Aorta (tissue), 5 donors: ENCODE measurements at regions not wholly inside any gene's neighbourhood (a gene's known extent, or its start where the extent isn't known, plus 50 kb on each side); places are given as distances from the start of the nearest gene placed in this dataset.

Source experiments
- ATAC-seq: fragments of 200-7000 bp; cut with Tn5 transposase; one replicate; pipeline ENCODE4 v1.9.1; 2022; ENCODE audit warnings: moderate library complexity; ENCODE audit not compliant: low FRiP score
- DNase-seq, 2 donors: peaks; one replicate each; pipeline ENCODE4 v3.0.0-alpha.2; 2020
- H3K27ac ChIP-seq, 2 donors: one replicate each; pipeline ENCODE4 v1.5.1; 2013; ENCODE audit warnings: low read length in 2 of 2, mild to moderate bottlenecking in 2 of 2, moderate library complexity in 2 of 2, control low read depth in 1 of 2, inconsistent platforms in 1 of 2, low read depth in 1 of 2
- H3K27me3 ChIP-seq, 2 donors: one replicate each; pipeline ENCODE4 v1.6.1; 2013; ENCODE audit warnings: control low read depth in 1 of 2, low read length in 1 of 2, mild to moderate bottlenecking in 1 of 2, moderate library complexity in 1 of 2; ENCODE audit not compliant: insufficient read depth in 2 of 2, control insufficient read depth in 1 of 2
- H3K36me3 ChIP-seq, 2 donors: one replicate each; pipeline ENCODE4 v1.6.1; 2013; ENCODE audit warnings: control low read depth in 1 of 2, low read length in 1 of 2, mild to moderate bottlenecking in 1 of 2; ENCODE audit not compliant: insufficient read depth in 2 of 2, control insufficient read depth in 1 of 2
- H3K4me1 ChIP-seq, 2 donors: one replicate each; pipeline ENCODE4 v1.6.1; 2013; ENCODE audit warnings: low read length in 2 of 2, control low read depth in 1 of 2, mild to moderate bottlenecking in 1 of 2, moderate library complexity in 1 of 2; ENCODE audit not compliant: insufficient read depth in 2 of 2, control insufficient read depth in 1 of 2
- H3K4me3 ChIP-seq, 2 donors: one replicate each; pipeline ENCODE4 v1.5.1; 2013; ENCODE audit warnings: low read length in 2 of 2, control low read depth in 1 of 2, mild to moderate bottlenecking in 1 of 2
- H3K9me3 ChIP-seq: one replicate; pipeline ENCODE4 v1.6.1; 2013; ENCODE audit warnings: mild to moderate bottlenecking, low read length; ENCODE audit not compliant: control insufficient read depth
- WGBS, 2 donors: extraction: QIAGEN DNeasy Blood & Tissue Kit; methylation state at CpG; one replicate each; pipeline ENCODE4 v1.1.7; 2013; 5-methylcytosine and 5-hydroxymethylcytosine counted together
- intact Hi-C, 2 donors: fragments of 100-400 bp; cut with DNase I; formaldehyde crosslinking; loops; one replicate each; pipeline versions ENCODE4 v1.14.2 to v1.15.0; 2022
- donor health status: healthy with polysubstance abuse.
- donor health status: Bipolar disorder and iron deficiency.
- donor health status: DM: no; HTN: no; CAD: no.
- donor health status: DM: no; HTN: no; CAD: no.
- donor health status: DM: yes; HTN: yes; CAD: no.

- DNase-seq (no peak), ATAC-seq (no peak)
- no peaks in the 10 kb centered on the region for H3K27me3 ChIP-seq
- H3K9me3 ChIP-seq = no peaks in the 10 kb centered on the region
- 73 to 81% methylated on average over 3 of the region's 3 CpGs for WGBS, 2 donors
- no peak overlapping the region for H3K4me3 ChIP-seq
- intact Hi-C loops = loop anchor here (5.0 to 10.0 kb wide), 3 partner anchors 112 to 890 kb away; no protein-coding TSS in a partner anchor
- H3K36me3 ChIP-seq = no peaks in the 10 kb centered on the region
- no peak overlapping the region for H3K27ac ChIP-seq
- no peaks in the 10 kb centered on the region for H3K4me1 ChIP-seq
Measured at GRCh38 chr15:38702178-38702912, 137.7 kb upstream of the RASGRP1 start.

- H3K27ac ChIP-seq = no peak overlapping the region
- DNase-seq (no peak), ATAC-seq (no peak)
- H3K4me3 ChIP-seq = no peak overlapping the region
- intact Hi-C loops = loop anchor here in 1 of 2 donors (10.0 kb wide), 1 partner anchor 109 kb away; no protein-coding TSS in a partner anchor
- no peaks in the 10 kb centered on the region for H3K9me3 ChIP-seq
- no peaks in the 10 kb centered on the region for H3K4me1 ChIP-seq
- no peaks in the 10 kb centered on the region for H3K27me3 ChIP-seq
- WGBS, 2 donors = 34 to 36% methylated on average over 11 of the region's 11 CpGs
- no peaks in the 10 kb centered on the region for H3K36me3 ChIP-seq
Measured at GRCh38 chr15:38705436-38706219, 141.0 kb upstream of the RASGRP1 start.

GRCh38 chr15:38706956-38707355, 142.3 kb upstream of the RASGRP1 start:
- Histone ChIP-seq H3K4me1 (no peaks in the 10 kb centered on the region), H3K9me3 (no peaks in the 10 kb centered on the region), H3K27me3 (no peaks in the 10 kb centered on the region), H3K36me3 (no peaks in the 10 kb centered on the region), H3K27ac (no peak overlapping the region), H3K4me3 (no peak overlapping the region)
- ATAC-seq (no peak), DNase-seq (no peak)
- intact Hi-C loops = loop anchor here in 1 of 2 donors (10.0 kb wide), 1 partner anchor 108 kb away; no protein-coding TSS in a partner anchor
- WGBS, 2 donors = 65 to 67% methylated on average over 5 of the region's 5 CpGs

- WGBS, 2 donors = 51 to 55% methylated on average over 8 of the region's 8 CpGs
- DNase-seq (no peak), ATAC-seq (peak; percentile 54)
- H3K27me3 ChIP-seq = no peaks in the 10 kb centered on the region
- H3K36me3 ChIP-seq = no peaks in the 10 kb centered on the region
- no peaks in the 10 kb centered on the region for H3K9me3 ChIP-seq
- intact Hi-C loops = loop anchor here in 1 of 2 donors (10.0 kb wide), 1 partner anchor 107 kb away; no protein-coding TSS in a partner anchor
- H3K27ac ChIP-seq = no peak overlapping the region
- no peaks in the 10 kb centered on the region for H3K4me1 ChIP-seq
- no peak overlapping the region for H3K4me3 ChIP-seq
Measured at GRCh38 chr15:38707802-38708671, 143.4 kb upstream of the RASGRP1 start.

- Histone ChIP-seq H3K4me3 (no peak overlapping the region), H3K27ac (no peak overlapping the region), H3K36me3 (no peaks in the 10 kb centered on the region), H3K4me1 (no peaks in the 10 kb centered on the region), H3K27me3 (no peaks in the 10 kb centered on the region), H3K9me3 (no peaks in the 10 kb centered on the region)
- DNase-seq (no peak), ATAC-seq (no peak)
- intact Hi-C loops = loop anchor here in 1 of 2 donors (10.0 kb wide), 1 partner anchor 106 kb away; no protein-coding TSS in a partner anchor
- WGBS, 2 donors = 86% methylated on average over 4 of the region's 4 CpGs
Measured at GRCh38 chr15:38708672-38709180, 144.1 kb upstream of the RASGRP1 start.

GRCh38 chr15:38709196-38709595, 144.6 kb upstream of the RASGRP1 start:
- DNase-seq = no peak
- intact Hi-C loops = loop anchor here in 1 of 2 donors (10.0 kb wide), 1 partner anchor 106 kb away; no protein-coding TSS in a partner anchor
- Histone ChIP-seq H3K27me3 (no peaks in the 10 kb centered on the region), H3K27ac (no peak overlapping the region), H3K4me1 (no peaks in the 10 kb centered on the region), H3K36me3 (no peaks in the 10 kb centered on the region), H3K9me3 (no peaks in the 10 kb centered on the region), H3K4me3 (no peak overlapping the region)
- 92 to 98% methylated on average over 2 of the region's 2 CpGs for WGBS, 2 donors
- no peak for ATAC-seq

GRCh38 chr15:38714309-38715072, 149.9 kb upstream of the RASGRP1 start:
- Histone ChIP-seq H3K4me1 (no peaks in the 10 kb centered on the region), H3K4me3 (no peak overlapping the region), H3K9me3 (no peaks in the 10 kb centered on the region), H3K27ac (no peak overlapping the region), H3K27me3 (no peaks in the 10 kb centered on the region), H3K36me3 (no peaks in the 10 kb centered on the region)
- intact Hi-C loops = no loop called here
- DNase-seq (peak in 1 of 2 donors; percentile 52), ATAC-seq (no peak)
- 3 to 45% methylated on average over 4 of the region's 4 CpGs for WGBS, 2 donors
